ENCODE measurements at regions not wholly inside any gene's neighbourhood (a gene's known extent, or its start where the extent isn't known, plus 50 kb on each side); places are given as distances from the start of the nearest gene placed in this dataset.

DNA sequence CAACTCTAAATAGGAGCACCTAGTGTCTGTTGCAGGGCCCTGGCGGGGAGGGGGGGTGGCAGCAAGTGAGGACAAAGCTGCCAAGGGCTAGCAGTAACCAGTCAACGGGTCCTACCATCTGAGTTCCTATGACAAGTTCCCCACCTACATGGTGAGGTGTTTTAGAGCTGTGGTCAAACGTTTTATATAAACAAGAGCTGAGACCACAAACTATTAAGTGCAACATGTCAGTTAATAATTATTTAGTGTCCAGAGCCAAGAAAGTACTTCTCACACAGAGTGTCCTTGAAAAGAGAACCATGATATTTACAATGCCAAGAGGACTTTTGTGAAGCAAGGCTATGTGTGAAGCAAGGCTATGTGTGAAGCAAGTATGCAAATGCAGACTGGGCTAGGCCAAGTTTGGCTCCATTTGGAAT is 434.7 kb downstream of the TNS3 start:
- DNase-seq: no peak

DNA sequence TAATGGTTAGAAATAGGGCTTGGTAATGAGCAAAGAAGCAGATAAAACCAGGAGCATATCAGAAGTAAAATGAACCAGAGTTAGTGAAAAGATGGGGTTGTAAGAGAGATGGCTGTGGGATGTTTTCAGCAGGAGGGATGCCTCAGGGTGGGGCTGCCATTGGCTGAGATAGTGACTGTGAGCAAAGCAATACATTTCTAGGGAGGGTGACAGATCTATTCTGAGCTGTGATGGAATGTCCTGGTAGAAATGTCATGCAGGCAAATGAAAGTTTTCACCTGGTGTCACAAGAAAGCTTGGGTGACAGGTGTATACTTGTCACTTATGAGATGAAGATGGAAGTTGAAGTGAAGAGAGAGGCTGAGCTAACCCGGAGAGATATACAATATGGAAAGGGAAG is 435.9 kb downstream of the TNS3 start:
- no peak for DNase-seq

DNA sequence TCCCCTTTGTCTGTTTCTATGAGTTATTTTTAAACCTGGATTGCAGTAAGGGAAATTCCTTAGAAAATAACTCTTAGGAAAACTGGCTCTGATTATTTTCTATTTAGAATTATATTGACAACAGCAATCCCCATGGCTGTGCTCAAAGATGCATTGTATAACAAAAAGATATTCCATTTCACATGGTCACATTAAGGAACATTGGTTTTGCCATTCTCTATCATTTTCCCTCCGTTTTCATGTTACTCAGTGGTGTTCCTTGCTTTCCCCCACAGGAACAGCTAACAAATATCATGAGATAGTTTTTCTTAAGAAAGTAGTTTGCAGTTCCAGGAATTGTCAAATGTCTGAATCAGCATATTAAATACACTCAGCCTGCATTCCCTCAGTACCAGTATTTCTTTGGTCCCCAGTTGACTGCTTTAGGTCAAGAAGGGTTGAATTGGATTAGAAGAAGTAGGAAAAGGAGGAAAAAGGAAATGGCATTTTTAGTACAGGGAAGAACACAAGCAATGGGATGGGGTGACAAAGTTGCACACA is 436.7 kb downstream of the TNS3 start:
- peak; percentile 35 for DNase-seq

DNA sequence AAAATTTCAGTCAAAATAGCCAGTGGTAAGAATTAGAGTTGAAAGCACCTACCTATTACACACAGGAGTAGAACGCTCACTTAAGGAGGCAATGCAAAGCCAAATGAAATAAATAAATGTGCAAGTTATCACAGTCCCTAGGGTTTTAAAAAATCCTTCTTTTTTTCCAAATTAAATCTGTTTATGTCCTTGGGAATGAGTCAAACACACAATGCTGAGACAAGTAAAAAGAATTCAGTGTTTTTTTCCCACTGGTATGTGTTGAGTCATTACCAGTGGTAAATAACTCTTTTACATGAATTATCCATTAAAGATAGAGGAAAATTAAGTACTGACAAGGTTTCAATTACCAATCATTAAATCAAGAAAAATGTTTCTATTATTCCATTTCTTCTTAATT is 438.6 kb downstream of the TNS3 start:
- no peak for DNase-seq

DNA sequence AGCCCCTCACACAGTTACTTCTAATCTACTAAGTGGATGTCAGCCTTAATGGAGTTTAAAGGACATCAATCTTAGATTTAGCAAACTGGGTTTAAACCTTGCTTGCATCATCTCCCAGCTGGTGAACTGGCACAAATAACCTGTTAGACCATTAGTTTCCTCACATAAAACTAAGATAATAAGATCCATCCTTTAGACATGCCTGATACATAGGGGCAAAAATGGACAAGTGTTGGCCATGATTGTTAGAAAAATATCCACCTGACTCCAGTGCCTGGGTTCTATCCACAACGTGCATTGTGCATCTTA is 439.1 kb downstream of the TNS3 start:
- DNase-seq: no peak

DNA sequence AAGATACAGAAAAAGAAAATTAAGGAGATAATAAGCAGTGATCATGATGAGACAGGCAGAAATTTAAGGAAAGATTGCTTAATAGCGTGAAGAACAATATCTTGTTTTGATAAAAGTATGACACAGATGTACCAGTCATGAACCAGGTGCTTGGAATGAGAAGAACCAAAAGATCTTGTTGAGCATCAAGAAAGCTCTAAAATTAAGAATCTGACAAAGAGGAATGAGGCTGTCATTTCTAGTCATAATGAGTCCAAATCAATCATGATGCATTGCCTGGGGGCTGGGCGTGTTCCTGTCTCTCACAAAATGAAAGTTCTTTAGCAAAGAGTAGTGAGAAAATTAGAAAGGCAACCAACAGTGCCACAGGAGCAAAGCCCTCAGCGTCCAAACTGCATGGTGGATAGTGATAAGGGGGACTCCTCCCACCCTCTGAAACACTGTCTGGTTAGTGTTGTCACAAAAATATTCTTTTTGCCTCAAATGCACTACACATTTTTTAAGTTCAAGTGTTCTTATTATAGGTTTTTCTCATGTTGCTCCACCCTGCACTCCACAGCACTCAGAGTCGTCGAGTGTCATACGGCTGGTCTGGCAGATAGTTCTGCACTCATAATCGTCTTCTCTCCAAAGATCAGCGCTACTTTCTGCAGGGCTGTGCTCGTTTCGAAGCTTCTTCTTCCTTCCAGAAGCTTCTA is 439.6 kb downstream of the TNS3 start:
- no peak for DNase-seq

DNA sequence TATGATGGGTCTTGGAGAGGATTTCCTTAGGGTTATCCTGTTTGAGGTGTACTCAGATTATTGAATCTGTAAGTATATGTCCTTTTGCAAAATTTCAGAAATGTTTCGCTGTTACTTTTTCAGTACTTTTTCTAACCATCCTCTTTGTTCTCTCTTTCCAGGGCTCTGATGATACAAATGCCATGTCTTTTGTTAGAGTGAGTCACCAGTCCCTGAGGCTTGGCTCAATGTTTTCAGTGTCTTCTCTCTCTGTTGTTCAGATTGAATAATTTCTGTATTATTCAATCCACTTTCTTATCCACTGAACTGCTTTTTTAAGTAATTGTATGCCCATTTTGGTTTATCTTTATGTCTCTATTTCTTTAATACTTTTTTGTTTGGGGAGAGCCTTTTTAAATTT is 449.4 kb downstream of the TNS3 start:
- DNase-seq: no peak

DNA sequence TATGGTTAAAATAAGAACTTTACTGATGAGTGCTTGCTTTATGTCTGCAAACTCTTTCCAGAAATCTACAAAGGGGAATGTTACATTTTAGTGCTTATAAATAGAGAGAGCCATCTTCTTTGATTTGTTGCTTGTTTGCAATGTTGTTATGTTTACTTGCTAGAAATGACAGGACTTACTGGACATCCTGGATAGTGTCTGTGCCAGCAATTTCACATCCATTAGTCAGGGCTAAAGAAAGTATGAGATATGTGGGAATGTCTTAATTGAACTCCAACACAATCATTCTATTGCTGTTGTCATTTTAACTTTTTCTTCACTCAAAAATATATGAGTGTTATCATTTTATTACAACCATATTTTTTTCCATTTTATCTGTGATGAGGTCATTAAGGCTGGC is 453.2 kb downstream of the TNS3 start:
- no peak for DNase-seq

DNA sequence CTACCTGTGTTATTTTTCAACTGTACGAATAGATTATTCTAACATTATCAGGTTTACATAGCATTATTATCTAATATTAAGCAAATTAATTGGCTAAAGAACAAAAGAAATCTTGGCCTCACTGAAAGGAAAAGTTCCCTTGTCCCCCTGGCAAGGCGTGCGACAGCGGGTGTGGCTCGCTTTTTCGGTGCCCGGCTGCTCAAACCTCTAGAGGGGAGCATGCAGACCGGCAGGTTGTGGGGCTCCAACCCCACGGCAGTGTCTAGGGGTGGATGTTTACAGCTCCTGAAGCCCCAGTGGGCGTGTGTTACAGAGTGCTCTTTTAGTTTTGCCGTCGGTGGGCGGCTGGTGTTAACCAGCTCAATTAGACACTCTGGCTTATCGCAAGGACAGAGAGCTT is 456.4 kb downstream of the TNS3 start:
- DNase-seq: no peak

DNA sequence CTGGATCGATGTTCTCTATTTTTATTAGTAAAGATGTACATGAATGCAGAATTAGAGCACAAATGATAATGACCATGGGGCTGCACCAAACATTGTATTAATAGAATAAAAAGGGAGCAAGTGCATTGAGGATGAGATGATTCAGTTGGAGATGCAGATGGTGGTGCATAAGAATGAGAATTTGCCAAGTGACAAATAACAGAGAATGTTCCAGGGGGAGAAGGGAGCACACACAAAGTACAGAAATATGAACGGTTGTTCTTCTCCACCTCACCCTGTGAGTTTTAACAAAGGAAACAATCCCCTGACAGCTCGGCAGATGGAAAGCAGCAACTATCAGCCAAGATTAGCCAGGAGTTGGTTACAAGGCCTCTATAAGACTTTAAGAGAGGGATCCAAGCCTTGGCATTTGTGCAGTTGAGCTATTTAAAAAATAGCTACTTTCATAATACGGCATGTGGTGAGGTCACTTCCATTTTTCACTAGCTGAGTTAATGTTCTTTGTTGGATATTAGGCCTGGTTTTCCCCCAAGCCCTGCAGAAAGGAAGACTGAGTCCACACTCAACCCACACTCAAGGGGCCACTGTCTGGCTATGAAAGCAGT is 462.5 kb downstream of the TNS3 start:
- DNase-seq: peak; percentile 28

DNA sequence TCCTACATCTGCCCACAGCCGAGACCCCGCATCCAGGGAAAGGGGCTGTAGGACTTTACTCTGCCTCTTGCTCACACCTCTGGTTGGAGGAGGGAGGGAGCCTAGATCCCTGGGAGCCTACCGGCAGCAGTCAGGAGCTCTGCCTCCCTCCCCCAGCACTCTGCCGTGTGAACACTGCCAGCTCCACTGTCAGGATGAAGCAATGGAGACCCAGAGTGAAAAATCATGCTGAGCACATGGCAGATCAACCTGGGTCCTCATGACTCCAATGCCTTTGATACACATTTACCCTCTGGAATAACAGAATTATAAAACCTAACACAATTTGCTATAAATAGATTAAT is 477.7 kb downstream of the TNS3 start:
- DNase-seq: no peak

DNA sequence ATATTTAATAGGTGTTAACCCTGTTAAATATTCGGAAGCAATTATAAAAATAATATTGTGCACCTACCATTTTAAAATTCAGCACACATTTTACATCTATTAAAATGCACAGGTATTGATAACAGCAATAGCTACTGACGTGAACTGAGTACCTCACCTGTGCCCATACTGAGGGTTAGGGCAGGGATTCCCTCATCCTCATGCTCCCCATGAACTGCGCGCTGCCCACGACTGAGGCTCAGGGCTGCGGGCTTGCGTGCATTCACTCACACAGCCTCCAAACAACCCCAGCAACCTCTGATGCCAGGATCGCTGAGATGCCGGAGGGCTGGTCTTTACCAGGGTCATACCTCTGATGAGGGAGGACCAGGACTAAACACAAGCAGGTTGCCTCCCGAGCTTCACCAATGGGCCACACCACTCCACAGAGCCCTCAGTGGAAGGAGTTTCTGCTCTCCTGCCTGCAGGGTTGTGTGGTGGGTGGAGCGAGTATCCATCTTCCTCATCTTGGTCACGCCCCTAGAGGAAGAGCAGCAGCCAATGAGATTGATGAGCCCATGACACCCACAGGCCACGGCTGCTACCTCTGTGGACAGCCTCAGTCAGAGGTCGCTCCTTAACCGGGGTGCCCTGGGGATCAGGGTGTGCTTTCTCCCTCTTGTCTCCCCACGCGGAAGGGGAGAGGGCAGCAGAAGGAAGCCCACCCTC is 478.3 kb downstream of the TNS3 start:
- no peak for DNase-seq

DNA sequence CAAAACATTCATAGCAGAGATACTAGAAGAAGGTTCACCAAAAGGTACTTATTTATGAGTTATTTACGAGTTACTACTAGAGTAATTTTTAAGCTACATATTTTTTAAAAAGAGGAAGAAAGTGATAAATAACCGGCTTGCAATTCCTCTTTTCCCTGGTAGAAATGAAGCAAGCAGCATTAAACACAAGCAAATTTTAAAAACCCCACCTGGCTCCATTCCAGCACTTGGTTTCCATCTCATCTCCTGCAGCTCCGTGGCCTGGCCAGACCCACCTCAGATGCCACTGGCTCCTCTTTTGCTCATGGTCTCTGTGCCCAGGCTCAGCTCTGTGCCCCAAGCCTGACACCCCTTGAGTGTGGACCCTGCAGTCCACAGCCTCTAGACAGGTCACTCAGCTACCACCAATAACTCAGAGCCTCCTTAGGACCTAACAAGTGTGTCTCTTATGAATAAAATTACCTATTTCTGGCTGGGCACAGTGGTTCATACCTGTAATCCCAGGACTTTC is 479.5 kb downstream of the TNS3 start:
- DNase-seq: no peak

DNA sequence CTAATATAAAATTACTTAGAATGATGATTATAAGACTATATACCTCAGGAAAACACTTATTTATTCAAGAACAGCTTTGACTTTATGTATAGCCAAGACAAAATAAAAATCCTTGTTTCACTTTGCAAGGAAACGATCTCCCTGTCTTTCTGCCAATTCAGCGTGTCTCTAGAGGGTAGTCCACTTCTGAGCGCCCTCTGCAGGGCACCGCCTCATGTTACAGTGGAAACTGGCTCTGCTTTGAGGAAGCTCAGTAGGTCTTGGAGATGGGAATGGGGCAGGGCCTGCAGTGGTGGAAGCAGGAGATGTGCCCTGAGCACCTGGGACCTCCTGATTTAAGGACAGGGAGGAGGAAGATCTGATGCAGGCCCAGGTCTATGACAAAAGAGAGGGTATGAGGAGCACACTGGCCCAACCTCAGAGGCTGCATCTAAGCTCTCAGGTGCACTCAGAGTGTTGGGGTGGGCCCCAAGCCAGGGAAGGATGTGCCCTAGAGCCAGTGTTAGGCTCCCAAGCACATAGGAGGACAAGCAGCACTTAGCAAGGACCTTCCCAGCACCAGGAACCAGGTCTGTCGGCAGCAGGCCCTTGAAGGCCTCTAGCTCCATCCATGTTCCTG is 481.0 kb downstream of the TNS3 start:
- no peak for DNase-seq

DNA sequence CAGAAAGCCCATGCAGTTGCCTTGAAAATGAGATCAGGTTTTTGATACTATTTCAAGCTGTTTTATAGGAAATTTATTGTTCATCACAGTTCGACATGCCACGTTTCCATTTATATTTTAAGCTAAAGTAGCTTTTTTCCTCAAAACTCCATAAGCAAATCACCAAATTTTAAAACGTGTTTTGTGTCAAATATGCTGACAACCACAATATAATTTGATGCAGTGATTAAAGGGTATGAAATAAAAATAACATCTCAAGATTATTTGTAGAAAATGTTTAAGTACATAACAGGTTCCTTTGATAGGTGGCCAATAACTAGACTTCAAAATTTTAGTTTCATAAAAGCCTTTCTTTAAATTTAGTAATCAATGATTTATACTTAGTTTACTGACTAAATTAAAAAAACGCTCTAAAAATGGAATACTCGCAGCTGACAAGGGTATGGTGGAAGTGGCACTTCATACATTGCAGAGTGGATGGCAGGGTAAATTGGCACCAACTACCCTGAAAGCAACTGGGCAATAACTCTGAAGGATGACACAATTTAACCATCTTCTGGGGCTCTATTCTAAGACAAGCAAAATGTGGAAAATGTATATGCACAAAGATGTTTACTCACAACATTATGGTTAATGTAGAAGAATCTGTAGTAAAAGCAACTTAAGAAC is 481.6 kb downstream of the TNS3 start:
- DNase-seq: no peak

DNA sequence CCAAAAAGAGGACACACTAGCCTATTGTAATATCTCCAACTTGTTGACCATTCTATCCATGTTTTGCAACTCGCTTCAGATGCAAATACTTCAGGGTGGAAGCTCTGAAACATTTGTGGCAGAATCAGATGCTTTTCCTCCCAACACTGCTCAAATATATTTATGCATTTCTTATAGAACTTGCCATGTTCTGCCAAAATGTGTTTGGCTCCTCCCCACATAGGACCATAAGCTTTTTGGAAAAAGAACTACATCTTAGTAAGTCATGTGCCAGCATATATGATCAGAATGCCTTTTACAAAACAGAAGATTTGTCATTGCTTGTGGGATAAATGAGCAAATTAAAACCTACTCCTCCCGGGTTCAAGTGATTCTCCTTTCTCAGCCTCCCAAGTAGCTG is 484.5 kb downstream of the TNS3 start:
- DNase-seq: no peak

DNA sequence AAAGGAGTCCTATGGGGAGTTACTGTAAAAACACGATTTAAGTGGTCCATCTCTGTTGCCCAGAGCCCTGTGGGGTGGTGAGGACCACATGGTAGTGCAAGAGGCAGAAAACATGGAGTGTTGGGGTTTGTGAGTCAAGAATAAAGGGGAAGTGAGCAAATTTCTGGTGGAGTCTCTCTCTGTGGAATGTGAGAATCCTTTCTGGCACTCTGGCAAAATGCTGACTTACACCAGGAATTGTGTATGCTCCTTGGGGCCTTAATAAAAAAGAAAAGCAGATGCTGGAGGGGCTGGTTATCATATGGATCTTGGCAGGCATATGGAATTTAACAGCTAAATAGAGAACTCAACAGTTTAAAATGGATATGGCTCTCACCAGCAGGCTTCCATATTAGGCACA is 486.0 kb downstream of the TNS3 start:
- DNase-seq: peak; percentile 62

DNA sequence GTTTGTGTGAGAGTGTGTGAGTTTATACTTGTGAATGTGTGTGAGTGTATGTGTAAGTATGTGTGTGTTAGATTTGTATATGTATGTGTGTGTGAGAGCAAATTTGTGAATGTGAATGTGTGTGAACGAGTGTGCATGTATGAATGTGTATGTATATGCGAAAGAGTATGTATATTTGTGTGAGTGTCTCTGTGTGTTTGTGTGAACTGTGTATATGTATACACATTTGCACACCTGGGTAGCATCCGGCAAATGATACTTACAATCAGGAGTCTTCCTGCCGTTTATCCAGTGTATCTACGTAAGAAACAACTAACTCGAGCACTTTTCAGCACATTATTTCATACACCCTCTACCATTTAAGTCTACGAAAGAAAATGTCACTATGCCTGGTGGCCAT is 487.4 kb downstream of the TNS3 start:
- no peak for DNase-seq

DNA sequence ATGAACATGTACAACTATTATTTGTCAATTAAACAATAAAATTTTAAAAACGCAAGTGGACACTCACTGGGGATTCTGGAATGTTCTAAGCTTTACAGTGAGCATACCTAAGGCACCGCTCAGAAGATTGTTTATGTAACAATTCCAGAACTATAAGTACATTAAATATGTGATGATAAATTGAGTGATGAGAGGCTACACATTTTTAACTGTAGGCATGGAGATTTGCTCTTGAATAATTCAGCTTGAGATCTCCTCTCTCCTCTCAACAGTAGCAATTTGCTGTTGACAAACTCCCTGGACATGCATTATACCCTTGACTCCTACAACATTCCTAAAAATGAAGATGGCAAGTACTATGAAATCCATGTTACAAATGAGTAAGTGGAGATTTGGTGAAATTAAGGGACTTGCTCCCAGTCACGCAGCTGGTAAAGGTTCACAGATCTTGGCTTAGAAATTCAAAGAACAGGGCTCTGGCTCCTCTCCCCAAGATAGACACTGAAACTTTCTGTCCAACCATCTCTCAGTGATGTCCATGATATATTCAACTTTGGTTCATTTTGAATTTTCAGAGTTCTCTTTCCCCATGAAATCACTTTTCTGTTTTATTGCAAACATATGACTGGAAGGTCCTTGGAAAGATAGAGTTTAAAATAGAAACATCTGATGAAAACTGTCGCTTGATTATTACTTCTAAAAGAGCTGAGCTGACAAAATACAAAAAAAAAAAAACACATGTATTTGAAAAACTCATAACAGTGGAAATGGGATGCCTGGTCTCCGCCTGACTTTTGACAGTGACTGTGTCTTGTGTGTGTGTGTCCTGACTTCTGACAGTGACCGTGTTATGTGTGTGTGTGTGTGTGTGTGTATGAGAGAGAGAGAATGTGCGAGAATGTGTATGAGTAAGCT is 488.3 kb downstream of the TNS3 start:
- DNase-seq: peak; percentile 68

DNA sequence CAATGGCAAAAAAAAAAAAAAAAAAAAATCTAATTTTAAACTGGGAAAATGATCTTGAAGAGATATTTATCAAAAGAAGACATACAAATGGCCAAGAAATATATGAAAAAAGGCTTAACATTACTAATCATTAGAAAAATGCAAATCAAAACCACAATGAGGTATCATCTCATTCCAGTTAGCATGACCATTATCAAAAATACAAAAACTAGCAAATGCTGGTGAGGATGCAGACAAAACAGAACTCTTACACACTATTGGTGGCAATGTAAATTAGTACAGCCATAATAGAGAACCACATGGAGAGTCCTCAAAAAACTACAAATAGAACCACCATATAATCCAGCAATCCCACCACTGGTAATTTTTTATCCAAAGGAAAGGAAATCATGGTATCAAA is 489.6 kb downstream of the TNS3 start:
- no peak for DNase-seq

DNA sequence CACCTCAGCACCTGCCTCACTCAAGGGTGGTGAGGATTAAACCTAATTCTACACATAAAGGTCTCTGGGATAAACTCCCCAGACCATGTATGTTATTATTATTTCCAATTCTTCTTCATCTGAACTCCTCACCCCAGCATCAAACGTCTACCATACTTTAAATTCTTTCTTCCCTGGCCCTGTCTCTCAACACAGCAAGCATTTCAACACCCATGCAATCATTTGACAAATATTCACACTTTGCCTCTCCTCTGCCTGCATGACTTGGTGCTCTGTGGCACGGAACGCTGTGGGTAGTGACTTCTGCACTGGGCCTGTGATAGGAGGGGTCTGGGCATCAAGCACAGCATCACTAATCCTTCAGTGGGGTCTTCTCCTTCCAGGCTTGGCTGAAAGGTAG is 490.8 kb downstream of the TNS3 start:
- DNase-seq: no peak

All from muscle of arm (tissue), 1 donor.